IPS DF 4.7 (cell line): ENCODE measurements at regions not wholly inside any gene's neighbourhood (a gene's known extent, or its start where the extent isn't known, plus 50 kb on each side); places are given as distances from the start of the nearest gene placed in this dataset.

Experiments used
- DNase-seq: peaks from one replicate; pipeline ENCODE4 v3.0.0-alpha.2; 2013; ENCODE audit warnings: low spot score; ENCODE audit errors: extremely low read depth

DNA sequence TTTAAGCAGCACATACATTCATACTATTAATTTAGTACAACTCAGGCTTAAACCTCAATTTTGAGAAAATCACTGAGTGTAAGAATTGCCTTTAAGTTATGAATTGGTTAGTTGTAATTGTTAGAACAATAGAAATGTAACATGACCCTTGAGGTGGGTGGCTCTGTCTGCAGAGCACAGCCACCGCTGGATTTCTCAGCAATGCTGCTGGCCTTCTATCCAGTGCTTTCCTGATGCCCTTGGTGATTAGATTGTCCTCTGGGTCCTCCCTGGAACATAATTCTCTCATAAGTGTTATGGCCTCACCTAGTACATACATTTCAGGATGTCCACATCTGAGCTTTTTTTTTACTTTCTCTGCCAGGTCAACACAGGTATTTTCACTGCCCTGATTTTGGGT, 213.2 kb downstream of the SLC7A11 start:
- DNase-seq, result no peak

DNA sequence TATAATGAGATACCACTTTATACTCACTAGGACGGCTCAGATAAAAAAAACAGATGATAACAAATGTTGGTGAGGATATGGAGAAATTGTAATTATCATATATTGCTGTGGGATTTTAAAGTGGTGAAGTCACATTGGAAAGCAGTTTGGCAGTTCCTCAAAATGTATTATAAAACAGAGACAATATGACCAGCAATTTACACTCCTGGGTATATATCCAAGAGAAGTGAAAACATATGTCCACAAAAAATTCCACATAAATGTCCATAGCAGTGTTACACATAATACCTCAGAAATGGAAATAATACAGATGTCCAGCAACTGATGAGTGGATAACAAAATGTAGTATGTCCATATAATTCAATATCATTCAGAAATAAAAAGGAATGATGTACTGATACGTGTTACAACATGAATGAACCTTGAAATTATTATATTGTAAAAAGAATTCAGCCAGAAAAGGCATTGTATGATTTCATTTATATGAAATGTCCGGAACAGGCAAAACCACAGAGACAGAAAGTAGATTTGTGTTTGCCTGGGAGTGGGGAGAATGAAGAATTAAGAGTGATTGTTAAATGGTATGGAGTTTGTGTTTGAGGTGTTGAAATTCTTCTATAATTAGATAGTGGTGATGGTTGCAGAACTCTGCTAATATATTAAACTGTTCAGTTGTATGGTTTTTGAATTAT, 220.9 kb downstream of the SLC7A11 start:
- no peak for DNase-seq

DNA sequence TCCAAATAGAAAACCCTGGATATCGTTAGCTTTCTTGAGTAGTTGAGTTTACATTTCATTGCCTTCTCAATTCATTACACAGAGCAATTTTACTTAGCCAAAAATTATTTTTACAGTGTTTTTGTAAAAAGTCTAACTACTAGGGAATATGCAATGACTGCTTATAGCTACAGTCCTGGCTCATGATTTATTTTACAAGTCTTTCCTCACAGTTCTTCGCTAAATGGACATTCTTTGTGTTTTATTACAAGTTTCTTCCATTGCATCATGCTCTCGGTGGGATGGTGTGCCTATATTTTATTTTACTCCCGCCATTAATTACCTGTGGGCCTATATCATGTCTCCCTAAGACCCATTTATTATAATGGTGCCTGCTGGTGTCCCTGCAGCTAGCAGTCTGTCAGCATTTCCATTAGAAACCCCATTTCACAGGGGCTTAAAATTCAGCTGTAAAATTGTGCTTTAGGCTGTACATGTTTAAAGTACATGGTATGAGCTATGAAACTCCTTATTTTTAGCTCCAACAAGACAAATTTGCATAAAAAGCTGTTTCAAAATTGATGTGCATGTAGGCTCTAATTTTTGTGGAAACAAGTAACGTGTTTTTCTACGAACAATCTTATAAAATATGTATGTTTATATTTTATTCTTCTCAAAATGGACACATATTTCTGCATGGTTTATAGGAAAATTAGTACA, 227.4 kb downstream of the SLC7A11 start:
- DNase-seq, result no peak

DNA sequence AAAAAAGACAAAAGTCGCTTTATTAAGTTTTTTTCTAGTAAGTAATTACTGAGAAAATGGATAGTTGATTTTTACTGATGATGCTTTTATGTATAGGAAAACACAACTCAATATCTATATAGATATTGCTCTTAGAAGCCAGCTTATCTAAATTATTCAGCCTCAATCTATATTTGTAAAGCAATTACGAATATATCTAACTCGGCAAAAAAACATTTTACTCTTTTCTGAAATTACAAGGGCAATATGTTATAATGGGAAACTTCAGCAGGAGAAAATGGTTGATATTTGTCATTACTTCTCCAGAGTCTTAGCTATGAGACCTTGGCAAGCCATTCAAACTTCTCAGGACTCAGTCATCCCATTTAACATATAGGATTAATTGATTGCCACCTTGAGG, 228.5 kb downstream of the SLC7A11 start:
- DNase-seq, result no peak

DNA sequence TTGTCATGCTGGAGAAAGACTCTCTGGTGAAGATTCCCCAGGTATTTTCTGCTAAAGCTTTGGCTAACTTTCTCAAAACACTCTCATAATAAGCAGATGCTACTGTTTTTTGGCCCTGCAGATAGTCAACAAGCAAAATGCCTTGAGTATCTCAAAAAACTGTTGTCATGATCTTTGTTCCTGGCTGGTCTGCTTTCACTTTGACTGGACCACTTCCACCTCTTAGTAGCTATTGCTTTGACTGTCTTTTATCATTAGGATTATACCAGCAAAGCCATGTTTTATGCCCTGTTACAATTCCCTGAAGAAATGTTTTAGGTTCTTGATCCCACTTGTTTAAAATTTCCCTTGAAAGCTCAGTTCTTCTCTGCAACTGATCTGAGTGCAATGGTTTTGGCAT, 231.5 kb downstream of the SLC7A11 start:
- DNase-seq, result no peak

DNA sequence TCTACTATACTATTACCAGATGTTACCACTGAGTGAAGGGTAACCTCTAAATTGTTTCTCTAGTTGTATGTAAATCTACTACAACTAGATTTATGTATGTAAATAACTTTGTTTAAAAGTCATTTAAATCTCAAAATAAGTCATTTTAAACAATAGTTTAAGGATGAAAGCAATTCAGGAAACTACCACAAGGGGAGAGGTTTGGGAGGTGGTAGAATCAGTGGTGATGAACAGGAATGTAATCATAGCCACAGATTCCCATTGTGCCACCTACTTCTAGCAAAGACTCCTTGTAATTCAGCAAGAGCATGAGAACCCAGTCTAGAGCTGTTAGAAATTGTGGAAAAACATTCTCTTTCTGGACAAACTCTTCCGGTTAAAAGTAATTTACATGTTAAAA, 234.6 kb downstream of the SLC7A11 start:
- DNase-seq, result no peak

DNA sequence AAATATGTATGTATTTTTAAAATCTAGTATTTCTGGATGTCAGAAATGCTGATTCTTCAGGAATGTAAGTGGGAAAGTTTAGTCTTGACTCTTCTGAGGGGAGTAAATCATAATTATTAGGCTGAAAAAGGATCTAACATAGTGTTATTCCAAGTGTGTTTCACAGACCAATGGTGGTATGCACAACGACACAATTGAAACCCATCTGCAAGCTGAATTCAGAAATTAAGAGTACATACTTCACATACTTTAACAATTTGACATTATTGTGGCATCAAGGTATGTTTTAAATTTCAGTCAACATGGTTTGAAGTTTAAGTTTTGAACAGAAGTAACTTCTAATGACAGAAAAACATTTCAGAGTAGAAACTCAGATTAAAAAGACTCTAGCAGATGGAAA, 236.7 kb downstream of the SLC7A11 start:
- DNase-seq, result no peak

DNA sequence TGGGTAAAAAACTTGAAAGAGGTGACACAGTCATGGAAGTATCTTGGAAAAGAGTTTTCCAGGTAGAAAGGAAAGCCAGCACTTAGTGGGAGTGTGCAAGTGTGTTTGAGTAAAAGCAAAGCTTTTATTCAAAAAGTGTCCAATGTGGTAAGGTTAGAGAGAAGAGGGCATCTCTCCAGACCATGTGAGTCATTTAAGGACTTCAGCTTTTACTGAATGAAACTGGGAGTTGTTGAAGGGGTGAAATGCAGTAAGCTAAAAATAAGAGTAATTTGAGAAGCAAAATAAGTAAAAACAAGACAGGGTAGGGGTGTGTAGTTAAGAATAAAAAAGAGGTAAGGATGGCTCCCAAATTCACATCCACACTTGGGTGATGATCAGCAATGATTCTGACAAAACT, 238.9 kb downstream of the SLC7A11 start:
- DNase-seq, result no peak

DNA sequence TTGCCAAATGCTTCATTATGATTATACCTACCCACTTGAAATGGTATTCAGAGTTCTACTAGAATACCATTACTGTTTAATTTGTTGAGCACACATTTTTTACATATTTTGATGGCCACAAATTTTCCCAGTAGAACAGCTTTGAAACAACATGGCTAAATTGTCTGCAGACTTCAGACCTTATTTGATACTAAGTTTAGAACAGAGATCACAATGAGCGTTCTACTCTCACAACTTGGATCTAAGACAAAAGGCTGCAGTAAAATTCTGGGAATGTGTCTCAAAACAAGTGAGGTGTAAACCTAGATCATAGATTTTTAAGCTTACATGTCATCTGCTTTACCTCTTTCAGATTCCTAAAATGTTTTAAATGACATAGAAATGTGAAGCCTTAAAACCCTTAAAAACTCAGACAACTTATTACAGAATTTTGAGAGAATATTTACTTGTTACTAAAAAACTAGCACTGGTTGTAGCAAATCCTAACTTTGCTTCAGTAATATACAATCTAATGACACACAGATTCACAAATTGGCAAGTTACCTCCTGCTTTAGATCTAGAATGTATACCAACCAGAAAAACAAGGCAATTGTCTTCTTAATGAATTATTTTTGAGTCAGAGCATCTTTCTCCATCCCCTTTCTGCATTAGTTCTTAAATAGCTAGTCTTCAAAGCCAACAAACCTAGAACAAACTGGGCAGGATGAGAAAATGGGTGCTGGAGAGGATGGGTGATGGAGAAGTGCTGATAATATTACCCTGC, 243.3 kb downstream of the SLC7A11 start:
- no peak for DNase-seq

DNA sequence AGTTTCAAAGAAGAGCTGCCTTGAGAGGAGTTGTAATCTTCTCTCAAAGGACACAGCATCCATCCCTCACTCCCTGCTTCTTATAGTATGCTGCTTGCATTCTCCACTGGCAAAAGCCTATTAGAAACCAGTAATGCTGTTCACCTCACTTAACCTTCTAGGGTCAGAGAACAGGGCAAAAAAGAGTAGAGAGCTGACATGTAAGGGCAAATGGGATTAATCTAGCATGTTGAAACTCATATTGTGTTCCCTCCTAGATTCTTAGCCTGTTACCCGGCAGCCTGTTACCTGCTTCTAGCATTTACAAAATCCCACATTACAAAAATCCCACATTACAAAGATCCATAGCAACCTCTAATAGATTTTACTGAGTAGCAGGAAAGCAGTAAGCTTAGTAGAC, 244.7 kb downstream of the SLC7A11 start:
- DNase-seq, result no peak

DNA sequence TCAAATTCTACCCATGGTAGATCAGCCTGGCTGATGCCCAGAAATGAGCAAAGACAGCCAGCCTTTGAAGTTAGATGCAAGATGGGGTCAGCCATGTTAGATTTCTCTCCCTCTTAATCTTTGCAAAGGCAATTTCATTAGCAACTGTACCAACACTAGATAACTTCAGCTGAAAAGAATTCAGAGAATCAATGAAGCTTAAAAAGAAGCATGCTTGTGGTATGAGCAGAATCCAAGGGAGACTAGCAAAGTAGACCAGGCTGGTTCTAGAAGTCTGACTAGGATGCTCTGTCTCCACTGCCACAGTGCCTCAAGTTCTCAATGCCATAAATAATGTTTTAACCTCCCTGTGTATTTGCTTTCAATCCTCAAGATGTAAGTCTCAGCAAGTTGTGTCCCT, 247.3 kb downstream of the SLC7A11 start:
- DNase-seq, result no peak

DNA sequence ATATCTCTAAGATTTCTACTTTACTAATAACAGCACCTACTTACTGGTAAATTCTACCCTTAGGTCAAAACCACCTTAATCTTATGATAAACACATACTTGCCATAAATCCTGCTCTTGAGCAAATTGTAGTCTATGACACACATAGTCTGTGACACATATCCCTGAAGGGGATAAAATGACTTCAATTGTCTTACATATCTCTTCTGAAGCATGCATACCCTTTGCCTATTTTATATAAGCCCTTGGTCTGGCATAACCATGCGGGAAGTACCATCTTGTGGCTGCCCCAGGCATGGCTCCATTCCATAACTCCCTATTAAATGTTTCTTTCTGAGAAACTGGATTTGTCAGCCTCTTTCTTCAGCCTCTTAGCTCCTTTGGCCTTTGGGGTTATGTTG, 248.9 kb downstream of the SLC7A11 start:
- DNase-seq, result no peak

DNA sequence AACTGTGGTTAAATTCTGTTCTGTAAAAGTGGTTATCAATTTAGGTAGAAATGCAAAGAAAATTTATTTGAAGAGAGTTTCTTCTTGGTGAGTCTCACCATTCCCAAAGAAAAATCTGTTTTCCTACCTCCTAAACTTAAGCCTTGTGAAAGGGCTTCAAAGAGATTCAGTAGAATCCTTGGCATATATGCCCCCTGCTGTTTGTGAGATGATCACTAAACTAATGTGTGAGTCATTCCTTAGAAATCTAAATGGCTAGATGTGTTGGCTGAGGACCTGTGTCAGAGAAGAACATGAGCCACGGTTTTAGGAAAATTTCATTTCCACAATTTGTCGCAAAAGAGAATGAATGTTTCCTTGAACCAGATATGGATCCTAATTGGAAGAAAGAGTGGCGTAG, 260.9 kb downstream of the SLC7A11 start:
- no peak for DNase-seq

DNA sequence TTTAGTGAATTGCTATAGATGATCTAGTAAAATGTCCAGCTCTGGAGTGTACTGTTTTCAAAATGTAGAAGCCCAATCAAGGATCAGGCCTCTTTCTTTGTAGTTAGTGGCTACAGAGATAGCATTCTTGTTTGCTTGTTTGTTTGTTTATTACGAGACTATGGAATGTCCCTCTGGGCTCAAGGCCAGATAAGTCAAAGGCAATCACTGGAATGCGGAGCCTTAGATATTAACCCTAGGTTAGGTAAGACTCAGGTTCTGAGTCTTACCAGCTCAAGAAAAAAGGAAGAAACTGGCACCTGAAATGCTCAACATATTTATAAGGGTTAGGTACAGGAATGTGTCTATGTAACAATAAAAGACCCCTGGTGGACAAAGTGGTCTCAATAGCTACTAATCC, 261.5 kb downstream of the SLC7A11 start:
- DNase-seq, result no peak

DNA sequence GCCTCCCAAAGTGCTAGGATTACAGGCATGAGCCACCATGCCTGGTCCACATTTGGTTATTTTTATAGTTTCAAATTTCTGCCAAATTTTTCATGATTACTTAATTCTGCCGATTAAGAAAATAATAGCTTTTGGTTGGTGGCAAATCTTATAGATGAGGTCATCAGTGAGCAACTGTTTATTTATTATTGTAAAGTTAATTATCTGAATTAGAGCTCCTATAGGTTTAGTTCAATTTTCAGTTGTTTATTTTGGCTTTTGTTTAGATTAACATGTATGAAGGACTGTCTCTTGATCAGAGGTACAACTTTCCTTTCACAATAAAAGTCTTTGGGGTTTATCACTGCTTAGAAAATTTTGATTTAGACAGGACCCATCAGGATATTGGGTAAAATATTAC, 262.2 kb downstream of the SLC7A11 start:
- DNase-seq, result no peak

DNA sequence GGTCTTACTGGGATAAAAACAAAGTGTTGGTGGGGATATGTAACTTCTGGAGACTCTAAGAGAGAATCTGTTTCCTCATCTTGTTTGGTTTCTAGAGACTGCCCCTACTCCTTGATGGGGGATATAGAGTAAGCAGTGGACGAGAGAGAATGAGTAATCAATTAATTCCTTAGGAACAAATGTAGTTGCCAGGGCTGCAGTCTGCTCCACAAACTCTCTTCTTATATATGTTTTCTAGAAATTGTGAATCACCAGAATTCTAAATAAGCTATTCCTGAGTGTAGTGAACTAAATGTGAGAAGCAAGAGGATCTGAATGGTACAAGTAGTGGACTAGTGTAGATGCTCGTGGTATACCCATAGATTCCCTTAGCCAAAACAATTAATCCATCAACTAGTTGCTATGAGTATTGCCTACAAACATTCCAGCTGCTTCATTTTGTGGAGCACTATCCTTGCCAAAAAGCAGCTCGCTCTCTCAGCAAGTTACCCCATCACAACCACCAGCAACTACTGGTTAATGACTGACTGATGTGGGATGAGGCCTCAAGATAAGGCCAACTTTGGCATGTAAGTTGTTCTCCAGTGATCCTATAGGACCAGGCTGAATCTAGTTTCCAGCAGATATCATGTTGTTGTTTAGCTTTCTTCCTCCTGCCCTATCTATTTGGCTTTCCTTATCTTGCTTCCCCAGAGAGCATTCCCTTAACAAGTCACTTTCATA, 273.0 kb downstream of the SLC7A11 start:
- DNase-seq, result no peak

DNA sequence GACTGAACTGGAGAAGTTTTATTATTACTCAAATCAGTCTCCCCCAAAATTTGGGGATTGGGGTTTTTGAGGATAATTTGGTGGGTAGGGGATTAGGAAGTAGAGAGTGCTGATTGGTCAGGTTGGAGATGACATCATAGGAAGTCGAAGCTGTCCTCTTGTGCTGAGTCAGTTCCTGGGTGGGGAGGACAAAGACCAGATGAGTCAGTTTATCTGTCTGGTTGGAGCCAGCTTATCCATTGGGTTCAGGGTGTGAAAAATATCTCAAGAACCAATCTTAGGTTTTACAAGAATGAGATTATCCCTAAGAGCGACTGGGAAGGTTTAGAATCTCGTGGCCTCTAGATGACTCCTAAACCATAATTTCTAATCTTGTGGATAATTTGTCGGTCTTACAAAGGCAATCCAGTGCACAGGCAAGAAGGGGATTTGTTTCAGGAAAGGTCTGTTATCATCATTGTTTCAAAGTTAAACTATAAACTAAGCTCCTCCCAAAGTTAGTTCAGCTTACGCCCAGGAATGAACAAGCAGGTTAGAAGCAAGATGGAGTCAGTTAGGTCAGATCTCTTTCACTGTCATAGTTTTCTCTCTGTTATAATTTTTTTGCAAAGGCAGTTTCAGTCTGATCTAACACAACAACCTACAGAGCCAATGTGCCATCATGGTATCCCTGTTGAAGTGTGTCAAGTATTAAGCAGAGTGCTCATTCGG, 274.5 kb downstream of the SLC7A11 start:
- DNase-seq, result no peak

DNA sequence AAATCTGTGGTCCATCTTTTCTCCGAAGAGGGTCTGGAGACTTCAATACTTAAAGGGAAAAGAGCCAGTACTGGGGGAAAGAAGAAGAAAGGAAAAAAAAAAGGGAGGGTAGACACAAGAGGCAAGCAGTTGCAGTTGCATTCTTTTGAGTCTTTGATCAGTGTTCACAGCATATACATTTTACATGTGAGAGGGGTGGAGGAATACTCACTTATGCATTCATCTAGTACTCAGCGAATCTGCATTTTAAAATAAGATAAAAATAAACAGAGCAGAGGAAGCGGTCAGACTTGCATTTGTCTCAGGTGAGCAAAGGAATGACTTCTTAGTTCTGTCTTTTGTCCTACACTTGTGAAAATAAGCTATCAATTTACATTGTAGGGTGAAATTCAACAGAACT, 275.6 kb downstream of the SLC7A11 start:
- no peak for DNase-seq

DNA sequence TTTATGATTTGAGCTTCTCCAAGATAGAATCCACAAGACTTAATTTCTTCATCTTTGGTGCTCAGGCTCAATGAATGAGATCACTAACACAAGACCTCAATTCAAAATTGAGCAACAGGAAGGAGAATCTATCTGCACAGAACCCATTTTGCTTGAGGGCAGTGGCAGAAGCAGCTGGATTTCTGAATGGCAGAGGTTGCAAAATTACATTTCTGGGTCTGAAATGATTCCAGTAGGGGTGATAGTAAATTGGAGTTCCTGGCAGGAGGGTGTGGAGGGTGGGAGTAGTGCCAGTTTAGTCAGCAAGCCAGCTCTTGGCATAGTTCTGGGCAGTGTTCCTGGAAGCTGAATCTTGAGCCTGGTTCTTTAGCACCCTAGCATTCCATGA, 281.1 kb downstream of the SLC7A11 start:
- DNase-seq, result no peak

DNA sequence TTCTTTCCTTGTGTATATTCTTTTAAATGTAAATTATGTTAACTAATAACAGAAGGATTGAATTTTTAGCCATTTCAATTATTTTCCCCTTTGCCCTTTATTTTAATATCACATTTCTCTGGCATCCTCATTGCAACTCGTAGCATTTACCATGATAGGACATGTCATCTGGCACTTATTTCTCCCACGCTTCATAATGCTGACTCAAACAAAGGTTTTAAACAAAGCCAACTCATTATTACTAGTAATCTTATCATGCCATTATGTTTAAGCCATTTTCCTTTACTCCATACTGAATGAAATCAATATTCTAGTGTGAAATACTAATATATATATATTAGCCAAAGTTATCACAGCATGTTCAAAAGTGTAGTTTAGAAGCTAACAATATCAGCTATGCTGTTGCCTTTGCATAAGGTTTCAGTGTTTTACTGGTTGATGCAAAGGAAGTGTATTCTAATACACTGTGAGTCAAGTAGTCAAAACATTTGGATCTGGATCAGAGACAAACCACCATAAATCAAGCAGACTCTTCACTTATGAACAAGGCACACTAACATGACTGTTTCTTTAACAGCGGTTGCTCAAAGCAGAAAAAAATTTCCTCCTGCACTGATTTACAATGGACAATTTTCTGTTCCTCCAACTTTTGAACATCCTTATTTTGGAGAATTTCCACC, 281.6 kb downstream of the SLC7A11 start:
- no peak for DNase-seq

DNA sequence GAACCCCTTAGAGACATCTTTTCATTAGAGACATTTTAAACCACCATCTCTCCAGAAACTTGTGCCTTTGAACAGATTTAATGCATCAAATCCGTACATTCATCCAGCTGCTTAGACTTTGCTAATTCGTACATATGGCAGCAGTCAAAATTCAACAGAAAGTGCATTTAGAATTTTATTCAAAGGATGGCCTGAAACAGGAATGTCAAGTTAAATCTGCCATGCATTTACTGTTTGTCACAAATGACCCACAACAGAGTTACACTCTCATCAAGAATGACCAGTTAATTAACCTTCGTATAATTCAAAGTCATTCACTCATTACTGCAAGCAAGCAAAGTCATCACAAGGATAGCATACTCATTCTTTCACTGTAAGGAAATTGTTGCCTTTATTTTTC, 284.3 kb downstream of the SLC7A11 start:
- no peak for DNase-seq
